ENCODE measurements at regions not wholly inside any gene's neighbourhood (a gene's known extent, or its start where the extent isn't known, plus 50 kb on each side); places are given as distances from the start of the nearest gene placed in this dataset.

GRCh38 chr17:79288950-79289349 lies 214.3 kb downstream of the ENGASE start:
- no peaks in the 10 kb centered on the region for H3K36me3 ChIP-seq
- no peak overlapping the region for H3K4me3 ChIP-seq
- no peak for TF ChIP-seq CTCF (IDR thresholded peaks at IDR 0.05)
- H3K27ac ChIP-seq: no peak overlapping the region
- H3K27me3 ChIP-seq: no peaks in the 10 kb centered on the region
- no peak for DNase-seq (ENCODE audit: low spot score)
- H3K4me1 ChIP-seq: no peaks in the 10 kb centered on the region
- H3K9me3 ChIP-seq: no peaks in the 10 kb centered on the region

GRCh38 chr17:79286440-79286839 lies 211.8 kb downstream of the ENGASE start:
- no peaks in the 10 kb centered on the region for H3K4me1 ChIP-seq
- no peak for TF ChIP-seq CTCF (IDR thresholded peaks at IDR 0.05)
- no peaks in the 10 kb centered on the region for H3K9me3 ChIP-seq
- H3K27me3 ChIP-seq: no peaks in the 10 kb centered on the region
- H3K27ac ChIP-seq: no peak overlapping the region
- no peak overlapping the region for H3K4me3 ChIP-seq
- no peak for DNase-seq (ENCODE audit: low spot score)
- H3K36me3 ChIP-seq: no peaks in the 10 kb centered on the region

GRCh38 chr17:79285973-79286372 lies 211.3 kb downstream of the ENGASE start:
- H3K27me3 ChIP-seq: no peaks in the 10 kb centered on the region
- TF ChIP-seq CTCF (IDR thresholded peaks at IDR 0.05): no peak
- no peak for DNase-seq (ENCODE audit: low spot score)
- H3K4me3 ChIP-seq: no peak overlapping the region
- no peaks in the 10 kb centered on the region for H3K4me1 ChIP-seq
- H3K27ac ChIP-seq: no peak overlapping the region
- no peaks in the 10 kb centered on the region for H3K9me3 ChIP-seq
- H3K36me3 ChIP-seq: no peaks in the 10 kb centered on the region

GRCh38 chr17:79282294-79282693 lies 207.7 kb downstream of the ENGASE start:
- no peak for TF ChIP-seq CTCF (IDR thresholded peaks at IDR 0.05)
- no peaks in the 10 kb centered on the region for H3K9me3 ChIP-seq
- H3K4me1 ChIP-seq: no peaks in the 10 kb centered on the region
- H3K4me3 ChIP-seq: no peak overlapping the region
- DNase-seq (ENCODE audit: low spot score): no peak
- no peaks in the 10 kb centered on the region for H3K27me3 ChIP-seq
- H3K36me3 ChIP-seq: no peaks in the 10 kb centered on the region
- no peak overlapping the region for H3K27ac ChIP-seq

- H3K9me3 ChIP-seq: no peaks in the 10 kb centered on the region
- no peak overlapping the region for H3K4me3 ChIP-seq
- TF ChIP-seq CTCF (IDR thresholded peaks at IDR 0.05): no peak
- no peak for DNase-seq (ENCODE audit: low spot score)
- H3K27me3 ChIP-seq: no peaks in the 10 kb centered on the region
- no peak overlapping the region for H3K27ac ChIP-seq
- no peaks in the 10 kb centered on the region for H3K4me1 ChIP-seq
- no peaks in the 10 kb centered on the region for H3K36me3 ChIP-seq
Observed at GRCh38 chr17:79281803-79282202, 207.2 kb downstream of the ENGASE start.

GRCh38 chr17:79280866-79281572 lies 206.4 kb downstream of the ENGASE start:
- TF ChIP-seq CTCF (IDR thresholded peaks at IDR 0.05): no peak

More at GRCh38 chr17:79280866-79281572, 206.4 kb downstream of the ENGASE start:
- Histone ChIP-seq H3K4me3 (no peak overlapping the region), H3K27me3 (no peaks in the 10 kb centered on the region), H3K4me1 (no peaks in the 10 kb centered on the region), H3K36me3 (no peaks in the 10 kb centered on the region), H3K9me3 (no peaks in the 10 kb centered on the region), H3K27ac (no peak overlapping the region)
- DNase-seq (ENCODE audit: low spot score): no peak
